Tibial nerve (tissue), 4 donors: ENCODE measurements at regions not wholly inside any gene's neighbourhood (a gene's known extent, or its start where the extent isn't known, plus 50 kb on each side); places are given as distances from the start of the nearest gene placed in this dataset.

Experiments
- CTCF ChIP-seq, 5 experiments: fragments of 200-600 bp in 3 of 5; fragments of 450-650 bp in 2 of 5; sonication (generic) in 3 of 5; IDR thresholded peaks; one replicate each; pipeline ENCODE4 v1.5.1; 2016 to 2019; ENCODE audit warnings: antibody characterized with exemption in 5 of 5, mild to moderate bottlenecking in 3 of 5, moderate library complexity in 2 of 5
- EP300 ChIP-seq, 2 donors: sonication (generic); formaldehyde crosslinking; IDR thresholded peaks; one replicate each; pipeline ENCODE4 v1.6.1; 2017; ENCODE audit warnings: antibody characterized with exemption in 2 of 2, mild to moderate bottlenecking in 1 of 2

GRCh38 chr10:21082206-21082605 lies 185.1 kb upstream of the NEBL start:
- TF ChIP-seq CTCF (IDR thresholded peaks at IDR 0.05) (no peak), EP300 (IDR thresholded peaks at IDR 0.05) (no peak)
